Superior temporal gyrus (tissue), 1 donor: ENCODE measurements at regions not wholly inside any gene's neighbourhood (a gene's known extent, or its start where the extent isn't known, plus 50 kb on each side); places are given as distances from the start of the nearest gene placed in this dataset.
"Not testable (repeated sequence)": the region's sequence is repeated elsewhere in the genome, so short reads cannot be mapped to it uniquely, and the experiment has no call there.

Experiments used
- DNase-seq: peaks from one replicate; pipeline ENCODE4 v3.0.0-alpha.2; 2016; ENCODE audit errors: extremely low spot score

DNA sequence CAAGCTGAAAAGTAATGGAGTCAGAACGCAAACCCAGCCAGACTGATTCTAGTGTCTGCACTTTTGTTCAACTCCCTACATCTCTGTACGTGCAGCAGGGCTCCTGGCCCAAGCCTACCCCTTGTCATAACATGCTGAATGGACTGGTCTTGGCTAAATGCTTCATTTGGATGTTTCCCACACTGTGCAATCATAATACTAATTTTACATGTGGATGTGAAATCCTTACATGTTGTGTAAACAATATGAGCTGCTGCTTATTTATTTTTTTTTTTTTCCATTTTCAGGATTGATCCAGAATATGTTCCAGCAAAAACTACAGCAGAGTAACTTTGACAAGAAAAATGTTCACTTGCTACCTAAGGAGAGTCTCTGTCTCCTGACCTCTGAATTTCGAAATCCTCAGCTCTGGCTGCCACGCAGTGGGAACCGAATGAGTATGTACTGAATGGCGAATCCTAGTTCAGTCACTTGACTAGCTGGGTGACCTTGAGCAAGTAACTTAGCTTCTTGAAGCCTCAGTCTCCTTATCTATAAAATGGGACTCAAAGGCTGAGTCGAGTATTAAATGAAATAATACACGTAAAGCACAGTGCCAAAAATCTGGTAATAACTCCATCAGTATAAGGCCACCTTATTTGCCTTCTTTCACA, 133.4 kb downstream of the EHF start:
- no peak for DNase-seq

- DNase-seq: no peak
These were observed 130.0 kb downstream of the EHF start for GRCh38 chr11:34750692-34751405.

GRCh38 chr11:34749666-34750659, 129.1 kb downstream of the EHF start:
- no peak for DNase-seq

- DNase-seq: no peak
These were observed 127.1 kb downstream of the EHF start for GRCh38 chr11:34748036-34748435.

- no peak for DNase-seq
These were observed 126.4 kb downstream of the EHF start for GRCh38 chr11:34747251-34747650.

- DNase-seq: no peak
These were observed 124.3 kb downstream of the EHF start for GRCh38 chr11:34745195-34745594.

DNA sequence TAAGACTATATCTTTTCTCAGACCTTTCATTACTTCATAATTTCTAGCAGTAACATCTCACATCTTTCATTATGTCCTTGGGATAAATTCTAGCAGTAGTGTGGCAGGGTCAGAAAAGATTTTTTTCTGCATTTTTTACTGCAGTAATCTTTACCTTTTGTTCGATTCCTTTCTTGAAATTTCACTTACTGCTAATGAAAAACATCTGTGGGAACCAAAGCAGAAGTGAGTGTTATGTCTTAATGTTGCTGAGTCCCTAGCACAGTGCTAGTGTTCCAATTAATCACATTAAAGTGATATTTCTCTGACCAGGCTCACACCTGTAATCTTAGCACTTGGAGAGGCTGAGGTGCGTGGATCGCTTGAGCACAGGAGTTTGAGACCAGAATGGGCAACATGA, 123.6 kb downstream of the EHF start:
- DNase-seq: no peak

DNA sequence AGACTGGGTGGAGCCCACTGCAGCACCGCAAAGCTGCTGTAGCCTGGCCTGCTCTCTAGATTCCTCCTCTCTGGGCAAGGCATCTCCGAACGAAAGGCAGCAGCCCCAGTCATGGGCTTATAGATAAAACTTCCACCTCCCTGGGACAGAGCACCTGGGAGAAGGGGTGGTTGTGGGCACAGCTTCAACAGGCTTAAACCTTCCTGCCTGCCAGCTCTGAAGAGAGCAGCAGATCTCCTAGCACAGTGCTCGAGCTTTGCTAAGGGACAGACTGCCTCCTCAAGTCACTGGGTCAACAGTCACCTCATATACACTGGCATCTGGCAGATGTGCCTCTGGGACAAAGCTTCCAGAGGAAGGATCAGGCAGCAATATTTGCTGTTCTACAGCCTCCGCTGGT, 117.3 kb downstream of the EHF start:
- no peak for DNase-seq

- no peak for DNase-seq
These were observed 111.9 kb downstream of the EHF start for GRCh38 chr11:34732831-34733230.

DNA sequence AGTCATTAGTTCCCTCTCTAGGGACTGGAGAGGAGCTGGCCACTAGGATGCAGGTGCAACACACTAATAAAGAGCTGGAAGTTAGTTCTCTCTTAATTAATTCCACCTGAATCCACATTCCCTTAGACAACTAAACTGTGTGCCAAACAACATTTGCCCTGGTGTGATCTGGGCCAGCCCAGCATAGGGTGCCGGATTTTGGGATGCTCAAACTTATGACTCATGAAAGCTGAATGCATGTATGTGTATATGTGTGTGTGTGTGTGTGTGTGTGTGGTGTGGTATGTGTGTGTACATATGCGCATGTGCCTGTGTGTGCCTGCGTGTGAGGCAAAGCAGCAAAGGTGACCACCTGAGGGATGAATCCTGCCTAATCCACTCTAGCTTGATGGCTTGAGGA, 110.7 kb downstream of the EHF start:
- DNase-seq: no peak

DNA sequence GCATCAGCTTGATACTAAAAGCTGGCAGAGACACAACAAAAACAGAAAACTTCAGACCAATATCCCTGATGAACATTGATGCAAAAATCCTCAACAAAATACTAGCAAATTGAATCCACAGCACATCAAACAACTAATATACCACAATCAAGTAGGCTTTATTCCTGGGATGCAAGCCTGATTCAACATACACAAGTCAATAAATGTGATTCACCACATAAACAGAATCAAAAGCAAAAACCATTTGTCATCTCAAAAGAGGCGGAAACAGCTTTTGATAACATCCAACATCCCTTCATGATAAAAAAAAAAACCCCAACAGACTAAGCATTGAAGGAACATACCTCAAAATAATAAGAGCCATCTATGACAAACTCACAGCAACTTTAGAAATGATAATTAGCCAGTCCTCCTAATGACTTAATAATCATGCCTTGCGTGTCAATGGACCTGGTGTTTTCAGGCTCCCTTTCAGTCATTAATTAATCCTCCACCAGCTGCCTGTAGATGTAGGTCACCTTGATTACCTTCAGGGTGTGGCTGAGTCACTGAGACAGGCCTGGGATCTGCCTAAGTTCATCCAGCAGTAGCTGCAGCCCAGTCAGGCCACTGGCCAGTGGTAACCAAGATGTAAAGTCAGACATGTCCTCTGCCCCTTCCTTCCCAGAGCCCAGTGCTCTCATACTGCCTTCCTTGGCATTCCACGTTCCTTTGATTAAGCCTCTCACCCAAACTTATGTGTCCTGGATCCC, 109.8 kb downstream of the EHF start:
- no peak for DNase-seq

GRCh38 chr11:34728609-34729008, 107.7 kb downstream of the EHF start:
- DNase-seq: no peak

GRCh38 chr11:34727228-34727737, 106.4 kb downstream of the EHF start:
- no peak for DNase-seq

DNA sequence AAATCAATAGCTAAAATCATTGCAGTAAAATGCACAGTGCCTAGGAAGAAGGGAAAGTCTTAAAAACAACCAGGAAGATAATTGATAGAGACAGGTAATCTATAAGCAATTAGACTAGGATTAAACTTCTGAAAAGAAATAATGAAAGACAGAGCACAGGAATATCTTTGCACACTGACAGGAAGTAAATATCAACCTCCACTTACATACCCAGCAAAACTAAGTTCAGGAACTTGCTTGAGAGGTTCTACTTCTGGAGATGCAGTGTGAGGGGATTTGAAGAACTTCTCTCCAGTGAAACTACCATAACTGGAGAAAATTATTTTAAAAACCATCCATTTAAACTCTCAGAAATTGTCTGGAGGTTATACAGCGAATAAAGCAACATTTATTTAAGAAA, 104.1 kb downstream of the EHF start:
- no peak for DNase-seq

DNA sequence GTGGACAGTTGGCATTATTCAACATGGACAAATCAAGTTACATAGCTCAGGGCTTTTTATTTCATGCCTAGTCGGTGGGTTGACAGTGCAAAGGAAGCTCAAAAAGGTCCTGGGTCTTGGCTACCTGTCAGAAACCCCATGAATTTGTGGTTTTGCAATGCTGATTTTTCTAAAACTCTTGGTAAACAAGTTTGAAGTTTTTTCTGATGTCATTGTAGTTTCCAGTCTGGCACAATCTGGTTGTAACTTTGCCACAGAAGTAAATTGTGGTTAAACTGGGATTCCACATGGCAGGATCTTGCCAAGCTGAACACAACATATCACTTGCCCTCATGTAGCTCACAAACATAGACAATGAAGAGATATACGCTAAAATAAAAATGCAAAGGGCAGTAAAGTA, 100.8 kb downstream of the EHF start:
- DNase-seq: no peak

- DNase-seq: no peak
These were observed 98.5 kb downstream of the EHF start for GRCh38 chr11:34719303-34719848.

- DNase-seq: not testable (repeated sequence)
These were observed 92.7 kb downstream of the EHF start for GRCh38 chr11:34713631-34714030.
